HUDEP-2 (cell line): ENCODE measurements at regions not wholly inside any gene's neighbourhood (a gene's known extent, or its start where the extent isn't known, plus 50 kb on each side); places are given as distances from the start of the nearest gene placed in this dataset.

Experiments used
- DNase-seq, 76 experiments: peaks; one replicate each; lab custom pipeline; 2025; ENCODE audit not compliant: unreplicated experiment in 76 of 76; lab: John Stamatoyannopoulos, UW

DNA sequence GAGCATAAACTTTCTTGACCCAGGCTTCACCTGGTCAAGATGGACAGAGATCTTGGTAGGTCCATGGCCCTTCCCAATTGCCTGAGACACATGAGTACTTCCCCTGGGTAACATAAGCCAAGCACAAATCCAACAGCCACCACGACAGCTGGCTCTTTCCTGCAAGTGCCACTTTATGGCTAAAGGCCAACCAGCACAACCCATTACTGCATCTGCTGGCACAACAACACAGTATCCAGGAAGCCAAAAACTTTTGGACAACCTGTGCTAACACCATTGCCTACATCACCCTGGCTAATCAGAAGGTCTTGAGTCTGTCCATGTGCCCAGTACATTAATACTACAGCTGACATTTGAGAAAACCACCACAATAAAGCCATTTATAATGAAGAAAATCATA is 548.0 kb upstream of the SEMA3D start:
- no peak for DNase-seq

DNA sequence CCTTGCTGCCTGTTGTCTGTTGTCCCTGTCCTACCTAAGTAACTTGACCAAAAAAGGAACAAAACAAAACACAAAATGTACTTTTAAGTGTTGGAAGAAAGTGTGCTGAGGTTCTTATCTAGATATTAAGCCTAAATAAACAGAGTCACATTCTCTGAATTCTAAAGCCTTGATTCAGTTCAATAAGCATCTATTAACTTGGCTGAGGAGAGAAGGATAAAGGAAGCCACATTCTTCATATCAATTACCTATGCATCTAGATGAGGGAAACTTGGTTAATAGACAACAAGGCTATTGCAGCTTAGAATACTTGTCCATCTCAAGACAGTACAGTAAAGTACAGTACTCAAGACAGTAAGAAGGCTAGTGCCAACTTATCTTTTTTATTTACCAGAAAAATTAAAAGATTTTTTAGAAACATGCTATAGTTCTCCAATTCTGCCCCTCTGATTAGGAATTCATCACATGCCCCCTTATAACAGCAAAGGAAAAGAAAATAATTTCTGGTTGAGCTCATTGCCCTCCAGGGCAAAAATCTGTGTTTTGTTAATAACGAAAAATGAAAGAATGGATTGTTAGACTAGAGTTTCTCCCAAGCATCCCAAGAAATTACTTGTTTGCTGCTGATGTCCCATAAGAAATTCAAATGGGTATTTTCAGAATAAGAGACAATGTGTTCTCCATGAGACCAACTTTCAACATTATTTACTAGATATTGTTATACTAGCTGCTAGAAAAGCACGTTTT is 546.5 kb upstream of the SEMA3D start:
- DNase-seq = no peak

DNA sequence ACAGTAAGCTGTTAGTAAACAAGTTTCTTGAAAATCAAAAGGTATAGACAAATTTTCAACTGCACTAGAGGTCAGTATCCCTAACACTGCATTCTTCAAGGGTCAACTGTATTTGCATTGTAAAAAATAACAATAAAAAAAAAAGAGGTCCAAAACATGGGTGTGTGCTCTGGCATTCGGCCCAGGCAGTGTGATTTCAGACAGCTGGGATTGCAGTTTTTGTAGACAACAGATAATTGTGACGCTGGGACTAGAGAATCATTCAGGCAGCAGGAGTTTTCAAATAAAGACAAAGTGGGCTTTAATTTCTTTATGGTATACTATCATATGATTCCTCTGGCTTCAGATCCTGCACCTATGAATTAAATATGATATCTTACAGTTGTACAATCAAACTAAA is 543.2 kb upstream of the SEMA3D start:
- no peak for DNase-seq

DNA sequence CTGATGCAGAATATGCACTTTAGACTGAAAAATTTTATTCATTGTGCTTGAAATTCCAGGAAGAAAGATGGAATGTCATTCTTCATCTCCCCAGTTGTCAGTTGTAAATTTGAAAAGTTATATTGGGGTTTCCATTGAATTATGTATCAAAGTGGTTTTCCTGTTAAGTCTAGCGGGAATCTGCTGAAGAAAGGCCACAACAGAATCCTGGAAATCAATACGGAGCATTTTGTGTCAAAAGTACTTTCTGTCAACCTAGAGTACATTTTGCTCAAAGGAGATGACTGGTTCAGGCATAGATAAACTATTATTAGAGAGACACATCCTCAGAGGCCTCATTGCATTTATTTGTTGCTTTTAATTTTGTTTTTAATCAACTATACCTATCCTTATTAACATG is 538.2 kb upstream of the SEMA3D start:
- DNase-seq = no peak

DNA sequence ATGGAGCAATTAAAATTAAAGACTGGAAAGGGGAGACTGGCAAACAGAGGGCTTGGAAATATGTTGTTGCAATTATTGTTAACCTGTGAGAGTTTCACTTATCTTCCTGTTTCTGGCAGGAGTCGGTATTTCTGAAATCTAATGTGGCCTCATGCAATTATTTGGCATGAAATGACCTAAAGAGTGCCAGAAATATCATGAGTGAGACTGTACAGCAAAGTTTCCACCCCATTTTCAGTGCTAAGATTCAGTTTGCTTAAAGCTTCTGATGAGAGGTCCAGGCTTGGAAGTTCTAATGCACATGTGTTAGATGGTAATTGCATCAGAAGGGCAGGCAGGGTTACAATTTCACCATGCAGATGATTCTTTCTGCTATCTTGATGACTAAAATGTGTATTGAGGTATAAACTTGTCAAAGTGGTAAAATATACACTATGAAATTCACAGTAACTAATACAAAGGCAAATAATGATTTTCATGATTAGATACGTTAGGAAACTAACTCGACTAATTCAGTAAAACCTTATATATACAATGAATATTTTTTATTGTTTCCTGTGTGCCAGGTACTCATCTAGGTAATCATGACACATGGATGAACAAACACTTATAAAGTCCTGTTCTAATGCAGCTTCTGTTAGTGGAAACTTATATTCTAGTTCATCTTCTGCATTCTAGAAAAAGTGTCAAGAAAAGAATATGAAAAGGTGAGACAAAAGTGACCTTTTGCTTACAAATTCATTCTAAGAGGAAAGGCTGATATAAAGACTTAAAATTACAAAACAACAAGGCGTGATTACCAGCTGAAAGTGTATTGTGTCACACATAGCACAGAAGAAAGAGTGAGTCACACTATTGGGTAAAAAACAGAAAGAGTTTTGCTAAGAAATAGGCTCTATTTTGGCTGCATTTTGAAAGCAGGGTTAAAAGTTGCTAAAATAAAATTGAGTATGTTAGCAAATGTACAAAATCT is 533.4 kb upstream of the SEMA3D start:
- DNase-seq = no peak

DNA sequence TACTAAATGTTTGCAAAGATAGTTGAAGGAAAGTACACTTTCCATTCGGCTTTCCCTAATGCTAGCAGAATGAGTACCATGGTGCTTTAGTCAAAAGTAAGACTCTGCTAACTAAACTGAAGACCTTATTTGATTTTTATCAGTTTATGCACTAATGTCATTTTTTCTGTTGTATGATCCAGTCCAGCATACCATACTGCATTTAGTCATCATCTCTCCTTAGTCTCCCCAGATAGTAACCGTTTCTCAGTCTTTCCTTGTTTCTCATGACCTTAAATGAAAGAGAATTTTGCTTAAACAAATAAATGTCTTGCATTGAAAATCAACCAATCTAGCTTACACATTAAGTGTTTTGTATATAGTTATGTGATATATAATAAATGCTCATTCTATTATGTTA is 529.5 kb upstream of the SEMA3D start:
- no peak for DNase-seq

DNA sequence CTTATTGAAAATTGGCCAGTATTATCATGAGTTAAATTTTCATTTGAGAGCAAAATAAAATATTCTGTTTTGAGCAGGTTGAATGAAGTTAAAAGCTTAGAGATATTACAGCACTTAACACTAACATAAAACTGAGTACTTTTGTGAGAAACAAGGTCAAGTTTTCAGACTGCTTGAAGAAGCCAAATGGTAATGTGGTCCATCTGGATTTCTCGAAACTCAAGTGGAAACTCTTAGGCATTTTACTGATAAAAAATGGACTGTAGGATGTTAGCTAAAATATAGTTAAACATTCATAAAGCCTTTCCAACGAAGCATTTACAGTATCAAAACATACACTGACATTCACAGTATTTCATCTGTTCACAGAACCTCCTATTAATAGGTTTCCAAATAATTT is 528.1 kb upstream of the SEMA3D start:
- DNase-seq = no peak

DNA sequence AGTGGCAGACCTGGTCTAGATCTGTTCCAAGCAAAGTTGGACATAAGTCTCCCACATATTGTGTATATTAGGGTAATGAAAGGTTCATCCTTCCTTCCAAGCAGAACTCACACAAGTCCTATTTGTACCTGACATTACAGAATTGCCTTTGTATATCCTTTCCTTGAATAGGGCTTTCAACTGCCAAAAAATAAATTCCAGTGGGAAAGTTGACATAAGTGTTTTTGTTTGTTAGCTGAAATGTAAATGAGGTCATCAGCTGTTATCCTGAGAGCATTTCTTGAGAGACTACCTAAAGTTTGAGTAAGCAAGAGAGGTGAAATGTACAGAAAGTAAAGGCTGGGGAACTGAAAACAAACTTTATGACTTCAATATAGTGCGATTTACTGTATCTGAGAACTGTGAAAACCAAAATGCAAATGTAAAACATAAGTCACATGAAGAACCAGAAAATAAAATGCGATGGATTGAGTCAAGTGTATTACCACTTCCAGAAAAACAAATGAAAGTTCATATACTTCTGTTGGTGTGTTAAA is 527.3 kb upstream of the SEMA3D start:
- no peak for DNase-seq

DNA sequence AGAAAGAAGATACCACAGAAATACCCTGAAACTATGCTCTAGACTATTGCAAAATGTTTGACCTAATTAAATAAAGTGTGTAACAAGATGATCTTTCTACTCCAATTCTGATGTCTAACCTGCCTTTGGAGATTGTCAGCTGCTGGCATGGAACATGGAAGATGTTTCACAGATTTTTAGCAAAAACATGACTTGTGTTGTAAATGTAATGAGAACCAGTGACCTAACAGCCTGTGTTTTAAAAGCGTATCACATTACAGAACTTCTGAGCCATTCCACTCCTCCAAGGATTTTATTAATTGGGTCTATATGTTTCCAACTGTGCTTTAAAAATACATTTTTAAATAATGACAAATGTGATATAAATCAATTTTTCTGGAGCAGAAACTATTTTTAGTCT is 526.3 kb upstream of the SEMA3D start:
- DNase-seq = no peak

DNA sequence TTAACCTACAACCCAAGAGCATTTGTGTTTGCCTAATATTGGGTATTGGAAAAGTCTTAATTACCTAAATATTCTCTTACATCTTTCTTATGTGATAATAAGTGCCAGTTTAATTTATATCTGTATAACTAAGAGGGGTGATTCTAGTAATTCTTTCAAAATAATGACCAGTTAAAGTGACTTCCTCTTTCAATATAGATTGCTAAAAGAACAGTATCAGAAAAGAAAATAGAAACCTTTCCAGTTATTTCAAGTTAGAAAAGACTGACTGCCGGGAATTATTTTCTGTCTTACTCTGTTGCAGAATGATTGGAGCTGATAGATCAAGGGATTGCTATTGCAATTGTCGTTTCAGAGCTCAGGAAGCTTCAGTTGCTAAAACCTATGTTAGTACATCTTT is 525.0 kb upstream of the SEMA3D start:
- no peak for DNase-seq

DNA sequence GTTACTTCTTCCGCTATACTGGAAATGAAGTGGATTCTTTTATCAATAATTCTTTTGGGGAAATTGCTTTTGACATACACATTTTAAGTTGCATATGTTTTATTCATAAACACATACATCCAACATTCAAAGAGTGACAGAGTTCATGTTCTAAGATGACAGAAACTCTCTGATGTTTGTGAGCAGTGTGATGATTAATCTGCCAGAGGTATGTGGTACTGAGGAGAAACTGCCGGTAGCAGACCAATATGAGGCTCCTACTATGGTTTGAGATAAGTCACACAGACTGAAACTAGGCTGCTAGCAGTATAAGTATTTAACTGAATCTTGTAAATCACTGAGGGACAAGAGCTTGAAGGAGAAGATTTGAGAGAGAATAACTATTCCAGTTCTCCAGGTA is 524.1 kb upstream of the SEMA3D start:
- DNase-seq = no peak

DNA sequence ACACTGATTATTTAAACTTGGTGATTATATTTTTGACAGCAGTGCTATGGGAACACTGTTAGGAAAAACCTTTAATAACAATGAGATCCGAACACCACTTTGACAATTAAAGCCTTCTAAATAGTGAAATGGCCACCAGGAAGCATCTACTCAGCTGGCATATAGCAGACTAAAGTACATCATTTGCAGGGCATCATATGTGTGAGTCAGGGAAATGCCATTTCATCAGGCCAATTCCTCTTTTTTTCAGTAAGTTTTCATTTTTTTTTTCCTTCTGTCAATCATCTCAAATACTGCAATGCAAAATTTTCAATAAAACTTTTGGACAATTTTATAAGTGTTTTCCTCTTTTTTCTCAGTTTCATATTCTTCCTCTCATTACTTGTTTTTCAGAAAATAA is 521.4 kb upstream of the SEMA3D start:
- no peak for DNase-seq

DNA sequence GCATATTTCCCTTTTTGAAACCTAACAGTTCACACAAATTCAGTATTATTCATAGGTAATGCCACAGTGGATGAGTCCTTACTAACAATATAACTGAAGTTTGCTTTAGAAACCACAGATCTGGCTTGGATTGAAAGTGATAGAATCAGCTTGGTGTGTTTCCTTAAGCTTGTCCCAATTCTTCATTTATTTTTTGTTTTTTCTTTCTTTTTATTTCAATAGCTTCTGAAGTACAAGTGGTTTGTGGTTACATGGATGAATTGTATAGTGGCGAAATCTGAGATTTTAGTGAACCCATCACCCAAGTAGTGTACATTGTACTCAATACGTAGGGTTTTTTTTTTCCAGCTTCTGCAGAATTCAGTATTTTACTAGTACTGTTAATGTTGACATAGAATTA is 518.2 kb upstream of the SEMA3D start:
- no peak for DNase-seq

DNA sequence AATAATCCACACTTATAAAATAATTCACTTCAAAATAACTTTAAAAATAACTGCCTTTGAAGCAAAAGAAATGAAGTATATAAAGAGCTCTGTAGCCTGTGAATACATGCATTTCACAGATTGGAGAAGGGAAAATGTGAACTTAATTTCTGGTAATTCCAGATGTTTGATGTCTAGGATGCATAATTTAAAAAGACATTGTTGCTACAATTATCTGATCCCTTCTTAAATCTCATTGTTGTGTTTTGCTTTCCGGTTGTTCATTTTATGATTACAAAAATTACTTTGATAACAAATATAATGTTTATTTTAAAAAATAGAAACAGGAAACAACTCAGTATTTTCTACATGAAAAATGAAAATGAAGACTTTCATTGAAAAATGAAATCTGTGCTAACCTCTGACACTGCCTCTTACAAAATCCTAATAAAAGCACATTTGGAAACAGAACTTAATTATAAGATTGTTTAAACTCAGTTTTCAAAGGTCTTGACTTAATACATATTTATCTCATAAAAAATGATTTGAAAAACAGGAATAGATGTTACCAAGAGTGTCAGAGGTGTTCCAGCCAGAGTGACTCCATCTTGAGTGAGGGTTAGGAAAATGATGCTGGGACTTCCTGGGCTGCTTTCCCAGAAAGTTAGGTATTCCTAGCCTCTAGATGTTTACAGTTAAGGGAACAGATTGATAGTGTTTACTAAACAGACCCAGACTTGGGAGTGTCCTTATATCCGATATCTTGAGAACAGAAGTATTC is 516.6 kb upstream of the SEMA3D start:
- DNase-seq = no peak

DNA sequence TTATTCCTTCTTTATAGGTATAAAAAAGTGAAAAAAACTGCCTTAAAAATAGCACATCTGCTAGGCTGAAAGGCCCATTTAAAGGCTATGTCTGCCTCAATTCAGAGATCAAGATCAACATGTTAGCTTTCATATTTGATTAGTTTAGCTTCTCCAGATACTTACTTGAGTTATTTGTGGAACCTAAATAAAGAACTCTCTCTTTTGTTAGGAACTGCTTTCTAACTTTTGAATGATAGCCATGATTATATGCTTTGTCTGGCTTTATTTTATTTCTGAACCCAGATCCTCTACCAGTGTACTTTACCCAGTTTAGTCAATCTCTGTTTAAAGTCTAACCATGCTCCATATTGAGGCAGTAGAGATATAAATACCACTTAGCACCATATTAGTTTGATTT is 515.5 kb upstream of the SEMA3D start:
- no peak for DNase-seq

DNA sequence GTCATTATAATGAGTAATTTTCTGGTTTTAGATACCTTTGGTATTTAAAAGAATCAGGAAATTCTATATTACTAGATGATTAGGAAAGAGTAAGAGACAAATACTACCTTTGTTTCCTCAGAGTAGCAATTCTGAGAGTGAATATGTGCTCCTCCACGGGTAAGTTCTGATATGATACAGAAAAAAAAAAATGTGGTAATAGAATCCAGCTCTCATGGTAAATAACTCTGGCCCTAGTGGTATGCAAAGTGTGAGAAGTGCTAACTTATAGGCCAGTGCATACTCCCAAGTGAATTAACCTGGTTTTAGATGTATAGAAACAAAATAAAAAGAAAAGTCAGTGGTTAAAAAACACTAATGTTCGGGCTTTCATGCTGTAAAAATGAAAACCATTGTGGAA is 512.6 kb upstream of the SEMA3D start:
- no peak for DNase-seq

DNA sequence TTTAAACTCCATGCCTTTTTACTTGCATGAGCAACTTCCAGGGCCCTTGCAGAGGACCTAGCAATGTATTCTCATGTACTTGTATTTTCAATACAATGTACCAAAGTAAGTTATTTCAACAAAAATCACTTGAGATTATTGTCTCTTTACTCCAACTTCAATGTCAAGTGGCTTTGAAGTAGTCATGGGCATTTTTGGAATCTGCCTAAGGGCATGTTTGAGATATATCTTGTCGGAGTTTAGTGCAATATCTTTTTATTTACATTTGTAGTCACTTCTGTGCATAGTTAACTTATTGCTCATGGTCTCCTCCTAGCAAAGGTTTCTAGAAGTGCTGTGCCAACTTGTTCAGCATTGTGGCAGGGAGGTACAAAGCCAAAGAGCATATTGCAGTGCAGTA is 508.7 kb upstream of the SEMA3D start:
- DNase-seq = no peak

DNA sequence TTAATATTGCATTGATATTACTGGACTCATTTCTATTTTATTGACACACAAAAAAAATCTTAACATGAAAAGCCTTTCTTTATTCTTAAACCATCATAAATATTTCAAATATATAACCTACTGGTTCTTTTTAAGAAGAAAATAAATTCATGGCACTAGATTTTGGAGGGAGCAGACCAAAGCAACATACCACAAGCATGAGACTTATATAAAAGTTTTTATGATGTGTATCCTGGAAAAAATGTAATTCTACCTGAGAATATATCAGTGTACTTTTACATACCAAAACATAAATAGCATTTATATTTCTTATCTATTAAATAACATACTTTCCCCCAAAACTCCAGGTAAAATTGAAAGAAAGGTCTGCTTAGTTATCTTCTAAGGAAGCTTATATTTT is 508.2 kb upstream of the SEMA3D start:
- no peak for DNase-seq

DNA sequence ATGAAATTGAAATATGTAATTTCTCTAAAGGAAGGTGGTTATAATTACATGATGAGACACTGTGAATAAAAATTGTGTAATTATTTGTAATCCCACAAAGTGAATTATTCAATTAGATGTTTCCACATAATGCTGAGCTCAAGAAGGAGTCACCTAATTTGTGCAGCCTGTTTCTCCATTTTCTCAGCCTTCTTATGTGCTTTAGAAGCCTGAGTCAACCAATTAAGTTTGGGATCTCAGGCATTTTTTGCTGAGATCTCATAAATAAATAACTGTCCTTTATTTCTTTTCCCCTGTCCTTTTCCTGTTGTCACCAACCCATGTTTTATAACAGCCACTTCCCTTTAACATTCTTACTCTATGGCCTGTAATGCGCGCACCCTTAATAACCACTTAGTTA is 506.5 kb upstream of the SEMA3D start:
- DNase-seq = no peak

DNA sequence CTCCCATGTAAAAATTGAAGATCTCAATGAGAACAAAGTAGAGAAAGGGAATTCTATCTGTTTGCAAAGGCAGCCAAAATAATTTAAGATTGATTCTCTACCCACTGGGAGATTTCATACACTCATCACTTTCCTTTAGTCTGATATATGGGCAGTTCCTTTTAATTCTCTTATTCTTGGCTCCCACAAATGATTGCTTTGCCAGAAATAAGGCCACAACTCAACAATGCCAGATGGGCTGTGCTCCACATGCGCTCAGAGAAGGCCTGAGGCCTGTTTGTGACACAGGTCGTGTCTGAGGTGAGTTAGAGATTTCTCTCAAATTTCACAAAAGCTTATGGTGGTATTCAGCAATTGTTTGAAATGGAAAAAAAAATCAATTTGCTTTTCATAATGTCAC is 501.9 kb upstream of the SEMA3D start:
- DNase-seq = no peak
